Cardiac fibroblast (primary cell): ENCODE measurements at regions not wholly inside any gene's neighbourhood (a gene's known extent, or its start where the extent isn't known, plus 50 kb on each side); places are given as distances from the start of the nearest gene placed in this dataset.

ENCODE experiments used
- DNase-seq, 2 donors: peaks; one replicate each; pipeline versions ENCODE4 v3.0.0 to v3.0.0-alpha.2; 2010; ENCODE audit warnings: low read depth in 2 of 2
- H3K4me3 ChIP-seq, 2 donors: replicated peaks in 1 of 2; 1 replicate in 1 of 2; 2 replicates in 1 of 2; pipeline ENCODE4 v1.5.1; 2011; ENCODE audit warnings: low read depth in 2 of 2, low read length in 2 of 2, mild to moderate bottlenecking in 2 of 2, moderate library complexity in 1 of 2
- TF ChIP-seq, protein P1 (sequence below): IDR thresholded peaks from one replicate; pipeline ENCODE4 v1.5.1; 2011; ENCODE audit warnings: low read depth, mild to moderate bottlenecking, low read length, inconsistent platforms

- no peak for DNase-seq
- TF ChIP-seq, protein P1, sequence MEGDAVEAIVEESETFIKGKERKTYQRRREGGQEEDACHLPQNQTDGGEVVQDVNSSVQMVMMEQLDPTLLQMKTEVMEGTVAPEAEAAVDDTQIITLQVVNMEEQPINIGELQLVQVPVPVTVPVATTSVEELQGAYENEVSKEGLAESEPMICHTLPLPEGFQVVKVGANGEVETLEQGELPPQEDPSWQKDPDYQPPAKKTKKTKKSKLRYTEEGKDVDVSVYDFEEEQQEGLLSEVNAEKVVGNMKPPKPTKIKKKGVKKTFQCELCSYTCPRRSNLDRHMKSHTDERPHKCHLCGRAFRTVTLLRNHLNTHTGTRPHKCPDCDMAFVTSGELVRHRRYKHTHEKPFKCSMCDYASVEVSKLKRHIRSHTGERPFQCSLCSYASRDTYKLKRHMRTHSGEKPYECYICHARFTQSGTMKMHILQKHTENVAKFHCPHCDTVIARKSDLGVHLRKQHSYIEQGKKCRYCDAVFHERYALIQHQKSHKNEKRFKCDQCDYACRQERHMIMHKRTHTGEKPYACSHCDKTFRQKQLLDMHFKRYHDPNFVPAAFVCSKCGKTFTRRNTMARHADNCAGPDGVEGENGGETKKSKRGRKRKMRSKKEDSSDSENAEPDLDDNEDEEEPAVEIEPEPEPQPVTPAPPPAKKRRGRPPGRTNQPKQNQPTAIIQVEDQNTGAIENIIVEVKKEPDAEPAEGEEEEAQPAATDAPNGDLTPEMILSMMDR: no peak
- H3K4me3 ChIP-seq: no peak overlapping the region
Measured at GRCh38 chrX:127390316-127390715, 570.8 kb downstream of the PRR32 start.

DNA sequence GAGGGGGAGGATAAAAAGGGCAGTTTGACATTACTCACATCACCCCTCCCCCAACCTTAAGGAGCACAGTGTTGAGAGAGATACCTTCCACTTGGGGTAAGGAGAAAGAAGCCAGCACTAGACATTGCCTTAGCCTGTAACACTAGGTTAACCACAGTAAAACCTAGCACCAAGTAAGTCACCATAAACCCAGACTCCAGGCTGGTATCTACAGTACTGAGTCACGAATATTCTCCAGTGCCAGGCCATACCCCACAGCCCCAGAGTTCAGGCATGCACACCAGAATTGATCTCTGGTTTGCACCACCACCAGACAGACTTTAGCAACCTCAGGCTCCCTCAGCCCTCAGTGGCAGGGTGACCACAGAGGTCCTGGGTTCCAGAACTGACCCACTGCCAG is 570.4 kb downstream of the PRR32 start:
- DNase-seq: no peak
- TF ChIP-seq, protein P1: no peak
- H3K4me3 ChIP-seq: no peak overlapping the region
